DND-41 (cell line): ENCODE measurements at regions not wholly inside any gene's neighbourhood (a gene's known extent, or its start where the extent isn't known, plus 50 kb on each side); places are given as distances from the start of the nearest gene placed in this dataset.

ENCODE experiments used
- EZH2 ChIP-seq: IDR thresholded peaks from 3 replicates; pipeline ENCODE4 v1.6.1; 2012; ENCODE audit warnings: borderline replicate concordance, low read depth, mild to moderate bottlenecking, moderate library complexity, low read length, inconsistent platforms; ENCODE audit not compliant: severe bottlenecking
- TF ChIP-seq, protein P1 (sequence below): IDR thresholded peaks from 2 replicates; pipeline ENCODE4 v1.5.1; 2012; ENCODE audit warnings: borderline replicate concordance, low read length, moderate library complexity, mild to moderate bottlenecking; ENCODE audit not compliant: poor library complexity, severe bottlenecking; ENCODE audit errors: extremely low read depth

DNA sequence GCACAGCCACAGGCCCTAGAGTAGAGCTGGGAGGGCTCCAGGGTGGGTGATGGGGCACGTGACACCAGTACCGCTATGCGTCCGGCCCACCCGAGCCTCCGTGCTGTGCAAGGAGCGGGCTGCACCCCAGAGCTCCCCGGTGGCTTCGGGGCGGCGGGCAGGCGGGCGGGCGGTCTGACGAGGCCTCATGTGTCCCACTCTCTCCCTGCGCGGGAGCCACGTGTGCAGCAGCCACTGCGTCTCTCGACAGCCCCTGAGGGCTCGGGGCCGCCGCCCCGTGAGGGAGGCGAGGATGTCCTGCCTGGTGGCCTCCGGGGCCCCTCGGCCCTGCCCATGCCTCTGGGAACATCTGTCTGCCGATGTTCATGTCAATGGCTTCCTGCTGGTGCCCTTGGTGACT lies 51.2 kb upstream of the FBRSL1 start:
- TF ChIP-seq, protein P1, sequence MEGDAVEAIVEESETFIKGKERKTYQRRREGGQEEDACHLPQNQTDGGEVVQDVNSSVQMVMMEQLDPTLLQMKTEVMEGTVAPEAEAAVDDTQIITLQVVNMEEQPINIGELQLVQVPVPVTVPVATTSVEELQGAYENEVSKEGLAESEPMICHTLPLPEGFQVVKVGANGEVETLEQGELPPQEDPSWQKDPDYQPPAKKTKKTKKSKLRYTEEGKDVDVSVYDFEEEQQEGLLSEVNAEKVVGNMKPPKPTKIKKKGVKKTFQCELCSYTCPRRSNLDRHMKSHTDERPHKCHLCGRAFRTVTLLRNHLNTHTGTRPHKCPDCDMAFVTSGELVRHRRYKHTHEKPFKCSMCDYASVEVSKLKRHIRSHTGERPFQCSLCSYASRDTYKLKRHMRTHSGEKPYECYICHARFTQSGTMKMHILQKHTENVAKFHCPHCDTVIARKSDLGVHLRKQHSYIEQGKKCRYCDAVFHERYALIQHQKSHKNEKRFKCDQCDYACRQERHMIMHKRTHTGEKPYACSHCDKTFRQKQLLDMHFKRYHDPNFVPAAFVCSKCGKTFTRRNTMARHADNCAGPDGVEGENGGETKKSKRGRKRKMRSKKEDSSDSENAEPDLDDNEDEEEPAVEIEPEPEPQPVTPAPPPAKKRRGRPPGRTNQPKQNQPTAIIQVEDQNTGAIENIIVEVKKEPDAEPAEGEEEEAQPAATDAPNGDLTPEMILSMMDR, result no peak
- TF ChIP-seq EZH2, result no peak
